Keratinocyte (primary cell): ENCODE measurements at regions not wholly inside any gene's neighbourhood (a gene's known extent, or its start where the extent isn't known, plus 50 kb on each side); places are given as distances from the start of the nearest gene placed in this dataset.

ENCODE experiments used
- CTCF ChIP-seq, 3 experiments: IDR thresholded peaks in 1 of 3; conservative IDR thresholded peaks in 1 of 3; optimal IDR thresholded peaks in 1 of 3; 2 replicates in 2 of 3; 3 replicates in 1 of 3; pipeline versions ENCODE3 to v1.5.1; 2011; ENCODE audit warnings: low read length in 3 of 3, mild to moderate bottlenecking in 3 of 3, moderate library complexity in 2 of 3, control low read depth in 1 of 3, inconsistent platforms in 1 of 3; ENCODE audit not compliant: insufficient read depth in 2 of 3; ENCODE audit errors: extremely low read depth in 1 of 3
- EZH2 ChIP-seq: IDR thresholded peaks from one replicate; pipeline ENCODE4 v1.6.1; 2012; ENCODE audit warnings: inconsistent platforms, mild to moderate bottlenecking, low read length, moderate library complexity

GRCh38 chr4:79059631-79060399, 120.6 kb upstream of the PAQR3 start:
- no peak for TF ChIP-seq CTCF (optimal IDR thresholded peaks at IDR 0.05 in 1 of 3, IDR thresholded peaks at IDR 0.05 in 1 of 3, conservative IDR thresholded peaks at IDR 0.05 in 1 of 3; ENCODE audit: extremely low read depth in 1 of 3, insufficient read depth in 2 of 3, low read length in 3 of 3)
- TF ChIP-seq EZH2: no peak
